ENCODE measurements at regions not wholly inside any gene's neighbourhood (a gene's known extent, or its start where the extent isn't known, plus 50 kb on each side); places are given as distances from the start of the nearest gene placed in this dataset.
"Not testable (repeated sequence)": the region's sequence is repeated elsewhere in the genome, so short reads cannot be mapped to it uniquely, and the experiment has no call there.

DNA sequence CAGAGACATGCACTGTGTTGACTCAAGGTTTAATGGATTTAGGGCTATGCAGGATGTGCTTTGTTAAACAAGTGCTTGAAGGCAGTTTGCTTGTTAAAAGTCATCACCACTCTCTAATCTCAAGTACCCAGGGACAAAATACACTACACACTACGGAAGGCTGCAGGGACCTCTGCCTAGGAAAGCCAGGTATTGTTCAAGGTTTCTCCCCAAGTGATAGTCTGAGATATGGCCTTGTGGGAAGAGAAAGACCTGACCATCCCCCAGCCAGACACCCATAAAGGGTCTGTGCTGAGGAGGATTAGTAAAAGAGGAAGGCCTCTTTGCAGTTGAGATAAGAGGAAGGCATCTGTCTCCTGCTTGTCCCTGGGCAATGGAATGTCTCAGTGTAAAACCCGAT lies 781.7 kb downstream of the SPATA31A6 start:
- not testable (repeated sequence) for TF ChIP-seq CTCF (IDR thresholded peaks at IDR 0.05; ENCODE audit: low read depth, low read length); EZH2phosphoT487 (IDR thresholded peaks at IDR 0.05; ENCODE audit: low read depth)
